Activated CD4-positive, alpha-beta T cell treated with anti-CD3 and anti-CD28 coated beads, Interleukin-2, amount 10 ng/mL, durations not matched to agents 7 days and 5 days (primary cell): ENCODE measurements at regions not wholly inside any gene's neighbourhood (a gene's known extent, or its start where the extent isn't known, plus 50 kb on each side); places are given as distances from the start of the nearest gene placed in this dataset.

ENCODE experiments used
- CTCF ChIA-PET: fragments of 350-600 bp; sonication (Branson Sonifier 250); formaldehyde crosslinking; loops from one replicate; lab custom pipeline; 2021; ENCODE audit warnings: antibody characterized with exemption; lab: Charles Lee
- POLR2A ChIA-PET: fragments of 350-600 bp; sonication (Branson Sonifier 250); formaldehyde crosslinking; loops from one replicate; lab custom pipeline; 2021; ENCODE audit warnings: antibody characterized with exemption; lab: Charles Lee
- DNase-seq: peaks from one replicate; pipeline ENCODE4 v3.0.0-alpha.2; 2020
- H3K27ac Mint-ChIP-seq: one replicate; pipeline ENCODE4 v1.8.0; 2021; ENCODE audit warnings: mild to moderate bottlenecking, moderate library complexity, mixed read lengths
- H3K27me3 Mint-ChIP-seq: one replicate; pipeline ENCODE4 v1.8.0; 2021; ENCODE audit warnings: mixed read lengths
- H3K36me3 Mint-ChIP-seq: one replicate; pipeline ENCODE4 v1.8.0; 2021; ENCODE audit warnings: low read depth, mixed read lengths
- H3K4me1 Mint-ChIP-seq: one replicate; pipeline ENCODE4 v1.8.0; 2021; ENCODE audit warnings: mixed read lengths
- H3K4me3 Mint-ChIP-seq: one replicate; pipeline ENCODE4 v1.8.0; 2021; ENCODE audit warnings: mild to moderate bottlenecking, moderate library complexity, mixed read lengths
- H3K9me3 Mint-ChIP-seq: one replicate; pipeline ENCODE4 v1.8.0; 2021; ENCODE audit warnings: mixed read lengths

GRCh38 chr7:106400923-106401322 is 116.1 kb upstream of the NAMPT start:
- H3K27ac Mint-ChIP-seq, result no peak overlapping the region
- no peak for DNase-seq
- peaks cover 21% of the 10 kb centered on the region for H3K27me3 Mint-ChIP-seq
- no peaks in the 10 kb centered on the region for H3K36me3 Mint-ChIP-seq
- peaks cover 9% of the 10 kb centered on the region for H3K4me1 Mint-ChIP-seq
- POLR2A ChIA-PET, result no interaction called here
- peaks cover 17% of the 10 kb centered on the region for H3K9me3 Mint-ChIP-seq
- CTCF ChIA-PET, result interaction anchor here (0.7 to 1.6 kb wide), 3 partner anchors 14 to 61 kb away, joined by 3 to 4 read pairs (median 3); no protein-coding TSS in a partner anchor
- H3K4me3 Mint-ChIP-seq, result no peak overlapping the region

GRCh38 chr7:106398786-106399185 is 114.0 kb upstream of the NAMPT start:
- H3K4me3 Mint-ChIP-seq, result no peak overlapping the region
- DNase-seq, result no peak
- no peaks in the 10 kb centered on the region for H3K36me3 Mint-ChIP-seq
- ChIA-PET POLR2A (no interaction called here), CTCF (no interaction called here)
- peaks cover 23% of the 10 kb centered on the region for H3K27me3 Mint-ChIP-seq
- H3K9me3 Mint-ChIP-seq, result peaks cover 14% of the 10 kb centered on the region
- no peak overlapping the region for H3K27ac Mint-ChIP-seq
- H3K4me1 Mint-ChIP-seq, result no peaks in the 10 kb centered on the region

- Mint-ChIP-seq H3K36me3 (no peaks in the 10 kb centered on the region), H3K27me3 (peaks cover 23% of the 10 kb centered on the region), H3K4me3 (no peak overlapping the region), H3K27ac (no peak overlapping the region), H3K9me3 (peaks cover 9% of the 10 kb centered on the region), H3K4me1 (no peaks in the 10 kb centered on the region)
- CTCF ChIA-PET, result interaction anchor here (1.1 to 1.5 kb wide), 2 partner anchors 23 to 53 kb away, joined by 3 read pairs; no protein-coding TSS in a partner anchor
- POLR2A ChIA-PET, result no interaction called here
- no peak for DNase-seq
These were observed 113.2 kb upstream of the NAMPT start for GRCh38 chr7:106397994-106398393.

GRCh38 chr7:106394526-106394925 is 109.7 kb upstream of the NAMPT start:
- Mint-ChIP-seq H3K36me3 (no peaks in the 10 kb centered on the region), H3K27me3 (peaks cover 23% of the 10 kb centered on the region), H3K4me3 (no peak overlapping the region), H3K4me1 (no peaks in the 10 kb centered on the region), H3K27ac (no peak overlapping the region), H3K9me3 (peaks cover 7% of the 10 kb centered on the region)
- no peak for DNase-seq
- ChIA-PET POLR2A (no interaction called here), CTCF (interaction anchor here (0.6 kb wide), 1 partner anchor 356 kb away, joined by 3 read pairs; no protein-coding TSS in a partner anchor)

- Mint-ChIP-seq H3K27me3 (peaks cover 16% of the 10 kb centered on the region), H3K4me3 (no peak overlapping the region), H3K36me3 (no peaks in the 10 kb centered on the region), H3K27ac (no peak overlapping the region), H3K4me1 (no peaks in the 10 kb centered on the region), H3K9me3 (peaks cover 7% of the 10 kb centered on the region)
- CTCF ChIA-PET, result interaction anchor here (0.6 kb wide), 2 partner anchors 237 to 794 kb away, joined by 3 to 4 read pairs; no protein-coding TSS in a partner anchor
- DNase-seq, result no peak
- POLR2A ChIA-PET, result no interaction called here
These were observed 108.9 kb upstream of the NAMPT start for GRCh38 chr7:106393564-106394251.

GRCh38 chr7:106392590-106392989 is 107.8 kb upstream of the NAMPT start:
- Mint-ChIP-seq H3K4me3 (no peak overlapping the region), H3K27me3 (peaks cover 11% of the 10 kb centered on the region), H3K27ac (no peak overlapping the region), H3K4me1 (no peaks in the 10 kb centered on the region), H3K9me3 (peaks cover 3% of the 10 kb centered on the region), H3K36me3 (no peaks in the 10 kb centered on the region)
- DNase-seq, result no peak
- ChIA-PET CTCF (interaction anchor here (1.6 kb wide), 1 partner anchor 10 kb away, joined by 4 read pairs; no protein-coding TSS in a partner anchor), POLR2A (no interaction called here)

GRCh38 chr7:106392144-106392543 is 107.4 kb upstream of the NAMPT start:
- H3K36me3 Mint-ChIP-seq, result no peaks in the 10 kb centered on the region
- no peaks in the 10 kb centered on the region for H3K4me1 Mint-ChIP-seq
- DNase-seq, result no peak
- no peak overlapping the region for H3K27ac Mint-ChIP-seq
- peaks cover 3% of the 10 kb centered on the region for H3K9me3 Mint-ChIP-seq
- no peak overlapping the region for H3K4me3 Mint-ChIP-seq
- H3K27me3 Mint-ChIP-seq, result peaks cover 11% of the 10 kb centered on the region
- CTCF ChIA-PET, result interaction anchor here (1.6 kb wide), 1 partner anchor 10 kb away, joined by 4 read pairs; no protein-coding TSS in a partner anchor
- POLR2A ChIA-PET, result no interaction called here

- Mint-ChIP-seq H3K4me1 (no peaks in the 10 kb centered on the region), H3K9me3 (no peaks in the 10 kb centered on the region), H3K27ac (no peak overlapping the region), H3K36me3 (no peaks in the 10 kb centered on the region), H3K4me3 (no peak overlapping the region), H3K27me3 (peaks cover 5% of the 10 kb centered on the region)
- POLR2A ChIA-PET, result no interaction called here
- CTCF ChIA-PET, result interaction anchor here (1.0 kb wide), 1 partner anchor 14 kb away, joined by 4 read pairs; no protein-coding TSS in a partner anchor
- DNase-seq, result no peak
These were observed 102.2 kb upstream of the NAMPT start for GRCh38 chr7:106386958-106387357.

- no peaks in the 10 kb centered on the region for H3K9me3 Mint-ChIP-seq
- H3K27ac Mint-ChIP-seq, result no peak overlapping the region
- ChIA-PET POLR2A (no interaction called here), CTCF (interaction anchor here (1.2 kb wide), 1 partner anchor 208 kb away, joined by 3 read pairs; no protein-coding TSS in a partner anchor)
- H3K27me3 Mint-ChIP-seq, result peaks cover 2% of the 10 kb centered on the region
- no peaks in the 10 kb centered on the region for H3K36me3 Mint-ChIP-seq
- no peak overlapping the region for H3K4me3 Mint-ChIP-seq
- DNase-seq, result no peak
- H3K4me1 Mint-ChIP-seq, result no peaks in the 10 kb centered on the region
These were observed 99.6 kb upstream of the NAMPT start for GRCh38 chr7:106384373-106384772.

GRCh38 chr7:106382929-106383328 is 98.1 kb upstream of the NAMPT start:
- Mint-ChIP-seq H3K27me3 (peaks cover 2% of the 10 kb centered on the region), H3K27ac (no peak overlapping the region), H3K9me3 (no peaks in the 10 kb centered on the region), H3K36me3 (no peaks in the 10 kb centered on the region), H3K4me1 (peaks cover 1% of the 10 kb centered on the region), H3K4me3 (no peak overlapping the region)
- ChIA-PET CTCF (interaction anchor here (1.2 kb wide), 1 partner anchor 207 kb away, joined by 3 read pairs; no protein-coding TSS in a partner anchor), POLR2A (no interaction called here)
- no peak for DNase-seq

- Mint-ChIP-seq H3K27ac (no peak overlapping the region), H3K36me3 (no peaks in the 10 kb centered on the region), H3K9me3 (no peaks in the 10 kb centered on the region), H3K4me1 (peaks cover 5% of the 10 kb centered on the region), H3K27me3 (peaks cover 2% of the 10 kb centered on the region), H3K4me3 (no peak overlapping the region)
- ChIA-PET POLR2A (no interaction called here), CTCF (no interaction called here)
- no peak for DNase-seq
These were observed 97.3 kb upstream of the NAMPT start for GRCh38 chr7:106382129-106382528.

GRCh38 chr7:106381252-106381651 is 96.5 kb upstream of the NAMPT start:
- H3K4me3 Mint-ChIP-seq, result no peak overlapping the region
- no peak overlapping the region for H3K27ac Mint-ChIP-seq
- CTCF ChIA-PET, result no interaction called here
- no peaks in the 10 kb centered on the region for H3K36me3 Mint-ChIP-seq
- POLR2A ChIA-PET, result no interaction called here
- DNase-seq, result no peak
- H3K27me3 Mint-ChIP-seq, result peaks cover 2% of the 10 kb centered on the region
- peaks cover 5% of the 10 kb centered on the region for H3K4me1 Mint-ChIP-seq
- H3K9me3 Mint-ChIP-seq, result no peaks in the 10 kb centered on the region

- ChIA-PET POLR2A (no interaction called here), CTCF (no interaction called here)
- H3K27me3 Mint-ChIP-seq, result peaks cover 2% of the 10 kb centered on the region
- H3K4me1 Mint-ChIP-seq, result peaks cover 5% of the 10 kb centered on the region
- no peak for DNase-seq
- H3K9me3 Mint-ChIP-seq, result no peaks in the 10 kb centered on the region
- no peak overlapping the region for H3K27ac Mint-ChIP-seq
- no peaks in the 10 kb centered on the region for H3K36me3 Mint-ChIP-seq
- H3K4me3 Mint-ChIP-seq, result no peak overlapping the region
These were observed 93.1 kb upstream of the NAMPT start for GRCh38 chr7:106377847-106378361.
